NCI-H446 (cell line): ENCODE measurements at regions not wholly inside any gene's neighbourhood (a gene's known extent, or its start where the extent isn't known, plus 50 kb on each side); places are given as distances from the start of the nearest gene placed in this dataset.
A peak's percentile ranks its signal among the peaks of the same experiment; 100 is the strongest.

ENCODE experiments used
- DNase-seq, 2 experiments: peaks; one replicate each; lab custom pipeline; 2025; lab: John Stamatoyannopoulos, UW

- no peak for DNase-seq
Observed at GRCh38 chr14:53356361-53357150, 203.4 kb upstream of the DDHD1 start.

DNA sequence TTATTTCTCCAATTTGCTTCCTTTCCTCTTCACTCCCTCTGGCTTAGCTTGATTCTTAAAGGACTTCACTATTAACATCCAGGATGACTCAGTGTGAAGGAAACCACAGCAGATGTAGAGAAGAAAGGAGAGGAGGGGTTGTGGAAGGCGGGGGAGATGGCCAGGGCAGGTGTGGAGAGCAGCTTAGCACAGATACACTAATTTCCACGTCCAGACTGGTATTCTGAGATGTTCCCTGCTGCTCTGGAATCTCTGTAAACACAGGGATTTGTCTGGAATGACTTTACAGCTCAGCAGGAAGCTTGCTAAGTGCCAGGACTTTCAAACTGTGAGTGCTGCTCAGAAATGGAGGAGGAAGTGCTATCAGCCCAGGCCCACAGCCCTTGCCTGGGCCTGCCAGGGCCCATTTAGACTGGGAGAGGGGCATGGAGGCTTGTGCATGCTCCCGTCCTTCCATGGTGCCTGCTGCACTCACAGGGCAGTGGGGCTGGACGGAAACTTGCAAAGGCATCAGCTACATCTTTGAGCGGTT, 202.5 kb upstream of the DDHD1 start:
- peak; percentile 5 to 71 for DNase-seq

GRCh38 chr14:53354336-53354735, 201.2 kb upstream of the DDHD1 start:
- no peak for DNase-seq

DNA sequence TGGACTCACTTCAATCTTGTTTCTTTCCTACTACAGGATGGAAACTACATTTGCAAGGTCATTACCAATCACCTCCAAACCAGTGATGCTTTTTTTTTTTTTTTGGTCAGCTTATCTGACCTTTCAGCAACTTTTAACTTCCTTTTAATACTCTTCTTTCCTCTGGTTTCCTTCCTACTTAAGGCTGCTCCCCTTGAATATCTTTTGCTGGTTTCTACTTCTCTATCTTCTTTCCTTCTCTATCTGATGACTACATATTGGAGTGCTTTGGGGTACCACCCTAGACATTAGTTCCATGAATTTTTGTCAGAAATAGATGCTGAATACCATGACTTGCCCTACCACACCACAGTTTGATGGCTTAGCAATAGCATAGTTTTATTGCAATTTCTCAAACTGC, 197.7 kb upstream of the DDHD1 start:
- DNase-seq, result no peak

GRCh38 chr14:53350429-53350828, 197.3 kb upstream of the DDHD1 start:
- no peak for DNase-seq

- DNase-seq, result no peak
Observed at GRCh38 chr14:53346988-53347387, 193.9 kb upstream of the DDHD1 start.

DNA sequence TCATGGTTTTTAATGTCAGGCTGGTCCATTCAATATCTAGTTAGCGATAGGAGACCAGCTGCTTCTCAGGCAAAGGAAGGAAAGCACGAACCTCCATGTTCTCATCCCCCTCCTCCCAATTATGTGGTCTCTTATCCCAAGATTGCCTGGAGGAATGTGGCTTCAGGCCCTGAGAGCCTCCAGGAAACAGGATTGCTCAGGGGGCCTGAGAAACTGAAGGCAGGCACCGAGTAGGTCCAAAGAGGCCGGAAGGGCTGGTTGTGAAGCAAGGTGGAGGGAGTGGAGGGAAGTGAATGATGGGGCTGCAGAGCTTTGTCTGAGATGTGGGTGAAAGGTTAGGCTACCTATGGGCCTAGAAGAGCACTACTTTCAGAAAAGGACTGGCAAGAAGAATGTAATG, 188.2 kb upstream of the DDHD1 start:
- DNase-seq, result no peak

DNA sequence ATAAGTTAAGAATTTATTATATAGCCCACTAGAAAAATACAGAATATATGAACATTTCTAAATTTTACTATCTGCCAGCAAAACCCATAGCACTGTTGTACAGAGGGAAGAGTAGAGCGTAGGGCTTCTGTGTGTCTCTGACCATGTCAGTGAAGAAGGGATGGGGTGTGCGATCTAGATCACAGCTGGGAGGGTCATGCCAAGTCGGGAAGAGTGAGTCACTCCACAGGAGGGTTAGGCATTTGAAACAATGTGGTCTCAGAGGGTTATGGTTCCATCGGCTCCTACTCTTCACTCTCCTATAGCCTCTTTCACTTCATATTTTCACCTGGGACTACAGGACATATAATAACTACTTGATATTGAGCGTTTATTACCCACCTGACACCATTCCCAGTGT, 185.1 kb upstream of the DDHD1 start:
- DNase-seq, result no peak

DNA sequence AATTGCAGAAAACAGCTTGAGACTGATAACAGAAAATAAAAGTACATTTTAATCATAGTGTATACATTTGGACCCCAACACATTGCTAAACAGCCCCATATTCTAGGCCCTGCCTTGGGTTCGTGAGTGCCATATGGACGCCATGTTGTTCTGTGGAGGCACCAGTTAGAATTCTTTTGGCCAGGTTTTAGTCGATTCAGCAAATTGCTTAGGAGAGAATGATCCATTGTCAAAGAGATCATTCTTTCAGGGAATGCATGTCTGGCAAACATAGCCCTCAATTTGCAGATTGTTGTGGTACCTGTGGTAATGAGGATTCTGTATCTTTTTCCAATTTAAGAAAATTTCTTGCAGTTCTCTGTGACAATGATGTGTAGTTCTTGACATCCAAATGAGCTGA, 183.6 kb upstream of the DDHD1 start:
- no peak for DNase-seq

DNA sequence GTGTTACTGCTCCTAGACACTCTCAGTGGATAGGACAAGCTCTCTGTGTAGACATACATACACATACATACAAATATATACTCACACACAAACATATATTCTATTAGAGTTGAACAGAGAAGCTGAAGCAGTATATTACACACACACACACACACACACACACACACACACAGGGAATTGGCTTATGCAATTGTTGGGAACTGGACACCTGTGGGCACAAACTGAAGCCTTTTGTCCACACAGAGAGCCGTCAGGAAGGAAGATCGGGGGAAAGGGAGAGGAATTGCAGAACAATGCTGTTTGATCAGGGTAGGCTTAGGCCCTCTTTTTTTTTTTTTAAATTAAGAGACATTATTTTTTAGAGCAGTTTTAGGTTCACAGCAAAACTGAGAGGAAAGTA, 180.7 kb upstream of the DDHD1 start:
- no peak for DNase-seq

- DNase-seq, result no peak
Observed at GRCh38 chr14:53331921-53332320, 178.8 kb upstream of the DDHD1 start.

- DNase-seq, result no peak
Observed at GRCh38 chr14:53331247-53331646, 178.1 kb upstream of the DDHD1 start.

GRCh38 chr14:53330441-53330840, 177.3 kb upstream of the DDHD1 start:
- no peak for DNase-seq

DNA sequence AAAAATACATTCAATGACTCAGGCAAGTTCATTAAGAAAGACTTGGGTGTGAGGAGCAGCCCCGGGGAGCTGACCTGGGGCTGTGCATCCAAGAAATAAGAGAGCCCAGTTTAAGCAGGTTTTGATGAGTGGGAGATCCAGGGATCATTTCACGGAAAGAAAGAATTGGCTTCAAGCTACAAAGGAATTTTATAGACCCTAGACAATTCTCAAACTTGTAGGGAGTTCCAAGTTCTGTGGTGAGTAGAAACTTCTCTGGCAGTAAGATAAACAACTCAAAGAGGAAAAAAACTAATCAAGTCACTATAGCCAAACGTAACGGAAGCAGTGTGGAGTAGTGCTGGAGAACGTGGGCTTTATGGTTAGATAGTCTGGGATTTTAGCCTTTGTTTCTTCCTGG, 175.7 kb upstream of the DDHD1 start:
- no peak for DNase-seq

GRCh38 chr14:53327716-53328115, 174.6 kb upstream of the DDHD1 start:
- DNase-seq, result no peak

DNA sequence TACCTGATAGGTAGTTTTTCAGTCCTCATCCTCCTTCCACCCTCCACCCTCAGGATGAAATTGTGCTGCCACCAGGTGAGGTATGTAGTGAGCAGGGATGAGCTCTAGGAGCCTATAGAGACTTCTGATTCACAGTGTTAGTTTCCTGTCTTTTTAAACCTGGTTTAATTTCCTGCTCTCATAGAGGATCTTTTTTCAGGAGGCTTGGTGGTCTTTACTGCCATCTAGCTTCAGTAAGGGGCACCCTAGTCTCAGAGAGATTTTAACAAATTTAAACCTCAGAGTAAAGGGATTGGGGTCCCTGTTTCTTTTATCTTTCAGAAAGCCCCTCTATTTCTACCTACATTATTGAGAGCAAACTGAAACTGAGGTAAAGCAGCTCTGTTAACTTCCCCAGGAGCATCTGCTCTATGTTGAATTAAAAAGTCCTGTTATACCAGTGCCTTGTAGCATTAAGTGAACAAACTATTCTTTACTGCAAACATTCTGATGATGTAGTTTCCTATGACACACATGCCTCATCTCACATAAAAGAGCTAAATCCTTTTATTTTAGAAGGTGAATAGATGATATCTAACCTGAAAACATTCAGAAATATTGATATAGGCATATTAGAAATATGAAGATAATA, 172.2 kb upstream of the DDHD1 start:
- DNase-seq, result peak in 1 of 2 experiments; percentile 21

DNA sequence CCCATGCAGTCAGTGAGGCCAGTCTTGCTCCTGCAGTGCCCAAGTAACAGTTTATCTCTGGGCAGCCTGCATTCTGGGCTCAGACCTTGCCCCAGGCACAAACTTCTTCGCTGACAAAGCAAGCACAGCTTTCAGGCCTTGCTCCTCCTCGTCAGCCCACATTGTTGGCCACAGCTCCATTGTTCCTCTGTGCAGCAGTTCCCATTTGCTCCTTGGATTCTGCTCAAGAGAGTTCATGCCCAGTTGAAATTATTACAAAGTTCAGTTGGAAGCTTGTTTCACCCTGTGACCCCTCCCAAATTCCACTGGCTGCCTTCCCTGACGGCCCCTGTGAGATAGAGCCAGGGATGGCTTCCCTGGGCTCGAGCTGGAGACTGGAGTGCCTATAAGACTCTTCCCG, 163.4 kb upstream of the DDHD1 start:
- DNase-seq, result no peak

GRCh38 chr14:53310412-53310811, 157.3 kb upstream of the DDHD1 start:
- DNase-seq, result no peak

GRCh38 chr14:53306911-53307310, 153.8 kb upstream of the DDHD1 start:
- DNase-seq, result no peak

GRCh38 chr14:53306267-53306721, 153.2 kb upstream of the DDHD1 start:
- DNase-seq, result peak; percentile 76 to 89

- DNase-seq, result peak in 1 of 2 experiments; percentile 5
Observed at GRCh38 chr14:53304726-53305381, 151.7 kb upstream of the DDHD1 start.

DNA sequence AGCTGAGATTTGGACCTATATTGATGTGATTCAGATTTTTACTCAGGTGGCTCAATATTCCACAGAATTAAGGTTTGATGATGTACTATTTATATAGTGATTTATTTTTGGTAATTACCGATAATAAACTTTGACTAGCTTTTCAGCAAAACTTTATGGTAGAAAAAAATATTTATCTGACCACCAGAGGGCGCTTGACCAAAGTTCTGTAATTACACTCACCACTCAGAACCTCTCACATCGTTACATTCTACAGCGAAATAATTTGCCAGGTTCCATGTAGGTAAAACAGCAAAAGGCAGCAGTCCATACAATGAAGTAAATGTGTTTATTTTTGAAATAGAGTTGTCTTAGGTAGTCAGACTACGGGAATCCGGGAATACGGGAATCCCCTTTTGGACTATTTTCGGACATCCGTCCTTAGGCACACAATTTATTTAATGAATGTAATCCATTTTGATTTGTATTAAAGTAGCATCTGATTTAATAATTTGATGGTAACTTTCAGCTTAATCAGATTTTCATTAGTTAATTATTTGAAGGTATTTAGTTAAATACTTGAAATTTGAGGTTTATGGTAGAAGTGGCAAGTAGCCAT, 143.0 kb upstream of the DDHD1 start:
- DNase-seq, result peak; percentile 10 to 58
